GM18508 (cell line): ENCODE measurements at regions not wholly inside any gene's neighbourhood (a gene's known extent, or its start where the extent isn't known, plus 50 kb on each side); places are given as distances from the start of the nearest gene placed in this dataset.

ENCODE experiments used
- ATAC-seq: cut with Tn5 transposase; IDR thresholded peaks from one replicate; pipeline ENCODE4 v1.9.1; 2021; ENCODE audit warnings: moderate number of reproducible peaks; ENCODE audit not compliant: insufficient read depth, unreplicated experiment

GRCh38 chr10:14468023-14468441, 137.3 kb upstream of the FRMD4A start:
- ATAC-seq: no peak

GRCh38 chr10:14466257-14466656, 135.5 kb upstream of the FRMD4A start:
- ATAC-seq: no peak

DNA sequence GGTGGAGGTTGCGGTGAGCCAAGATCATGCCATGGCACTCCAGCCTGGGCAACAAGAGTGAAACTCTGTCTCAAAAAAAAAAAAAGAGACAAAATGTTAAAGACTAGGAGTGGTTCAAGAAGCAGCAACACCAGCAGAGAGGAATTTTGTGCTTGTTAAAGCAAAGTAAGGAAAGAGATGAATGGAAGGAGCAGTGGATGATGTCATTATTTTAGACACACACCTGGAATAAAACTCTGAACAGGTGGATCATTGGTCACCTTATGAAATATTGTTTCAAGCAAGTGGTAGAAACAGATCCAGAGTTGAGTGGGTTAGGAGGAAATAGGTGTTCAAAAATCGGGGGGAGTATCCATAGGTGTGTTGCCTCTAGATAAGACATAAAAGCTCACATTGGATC, 129.7 kb upstream of the FRMD4A start:
- ATAC-seq: no peak

GRCh38 chr10:14459665-14460064, 128.9 kb upstream of the FRMD4A start:
- ATAC-seq: no peak

- ATAC-seq: no peak
Measured at GRCh38 chr10:14456870-14457266, 126.1 kb upstream of the FRMD4A start.

DNA sequence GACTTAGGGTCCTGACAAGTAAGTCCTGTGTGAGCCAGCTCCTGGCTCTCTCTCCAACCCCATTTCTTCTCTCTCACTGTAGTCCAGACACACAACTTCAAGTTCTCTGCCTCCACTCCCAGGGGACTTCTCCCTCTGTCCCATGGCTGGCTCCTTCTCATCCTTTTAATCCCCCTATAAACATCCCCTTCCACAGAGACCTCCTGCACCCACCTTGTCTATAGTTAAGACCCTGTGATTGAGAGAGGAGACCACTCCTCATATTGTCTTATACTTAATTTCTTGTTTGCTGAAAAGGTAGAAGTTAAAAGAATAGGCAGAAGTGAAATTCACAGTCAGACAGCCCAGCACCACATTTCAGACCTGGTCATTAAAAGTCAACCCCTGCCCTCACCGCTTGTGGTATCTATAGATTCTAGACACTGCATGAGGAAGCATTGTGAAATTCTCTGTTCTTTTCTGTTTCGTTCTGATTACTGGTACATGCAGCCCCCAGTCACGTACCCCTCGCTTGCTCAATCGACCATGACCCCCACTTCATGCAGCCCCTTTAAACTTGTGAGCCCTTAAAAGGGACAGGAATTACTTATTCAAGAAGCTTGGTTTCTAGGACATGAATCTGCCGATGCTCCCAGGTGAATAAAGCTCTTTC, 125.6 kb upstream of the FRMD4A start:
- no peak for ATAC-seq

- no peak for ATAC-seq
Measured at GRCh38 chr10:14454629-14455028, 123.9 kb upstream of the FRMD4A start.

- ATAC-seq: no peak
Measured at GRCh38 chr10:14454206-14454605, 123.5 kb upstream of the FRMD4A start.

GRCh38 chr10:14453593-14453992, 122.9 kb upstream of the FRMD4A start:
- no peak for ATAC-seq

DNA sequence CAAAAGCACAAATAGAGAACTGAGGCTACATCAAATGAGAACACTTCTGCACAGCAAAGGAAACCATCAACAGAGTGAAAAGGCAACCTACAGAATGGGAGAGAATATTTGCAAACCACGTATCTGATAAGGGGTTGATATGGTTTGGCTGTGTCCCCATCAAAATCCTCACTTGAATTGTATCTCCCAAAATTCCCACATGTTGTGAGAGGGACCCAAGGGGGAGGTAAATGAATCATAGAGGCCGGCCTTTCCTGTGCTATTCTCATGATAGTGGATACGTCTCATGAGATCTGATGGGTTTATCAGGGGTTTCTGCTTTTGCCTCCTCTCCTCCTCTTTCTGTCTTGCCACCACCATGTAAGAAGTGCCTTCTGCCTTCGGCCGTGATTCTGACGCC, 120.6 kb upstream of the FRMD4A start:
- no peak for ATAC-seq

GRCh38 chr10:14450041-14450491, 119.3 kb upstream of the FRMD4A start:
- ATAC-seq: no peak

GRCh38 chr10:14449293-14449815, 118.6 kb upstream of the FRMD4A start:
- no peak for ATAC-seq

DNA sequence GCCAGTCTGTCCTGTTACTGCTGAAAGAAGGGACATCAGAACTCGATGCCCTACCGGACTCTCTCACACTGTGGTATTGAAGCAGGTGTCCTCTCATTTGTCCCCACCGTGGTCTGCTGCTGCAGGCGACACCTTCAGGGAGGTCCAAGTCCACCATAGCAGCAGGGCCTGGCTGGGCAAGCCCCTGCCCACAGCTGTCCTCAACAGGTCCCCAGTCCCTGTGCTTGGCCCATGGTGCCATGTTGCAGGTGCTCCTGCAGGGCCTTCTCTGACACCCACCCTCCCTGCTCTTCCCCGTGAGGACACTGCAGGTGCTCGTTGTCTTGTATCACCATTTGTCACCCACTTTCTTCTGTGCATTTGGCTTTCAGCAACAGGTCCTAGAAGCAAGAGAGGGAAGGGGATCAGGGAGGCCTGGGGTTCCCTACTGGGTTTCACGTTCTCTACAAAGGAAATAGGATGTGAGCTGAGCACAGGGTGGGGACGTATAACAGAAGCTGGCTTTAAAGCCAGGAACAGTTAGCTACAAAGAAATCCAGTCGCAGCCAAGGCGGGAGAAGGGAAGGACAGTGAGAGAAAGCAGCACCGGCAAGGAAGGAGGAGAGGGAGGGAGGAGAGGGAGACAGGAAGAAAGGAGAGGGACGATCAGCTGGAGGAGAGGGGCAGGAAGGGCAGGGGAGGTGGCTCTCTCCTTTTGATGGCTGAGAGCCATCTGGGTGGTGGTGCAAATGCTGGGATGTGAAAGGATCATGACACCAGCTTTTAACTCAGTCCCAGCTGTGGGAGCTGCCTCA, 117.7 kb upstream of the FRMD4A start:
- ATAC-seq: no peak

GRCh38 chr10:14447094-14447839, 116.5 kb upstream of the FRMD4A start:
- no peak for ATAC-seq

DNA sequence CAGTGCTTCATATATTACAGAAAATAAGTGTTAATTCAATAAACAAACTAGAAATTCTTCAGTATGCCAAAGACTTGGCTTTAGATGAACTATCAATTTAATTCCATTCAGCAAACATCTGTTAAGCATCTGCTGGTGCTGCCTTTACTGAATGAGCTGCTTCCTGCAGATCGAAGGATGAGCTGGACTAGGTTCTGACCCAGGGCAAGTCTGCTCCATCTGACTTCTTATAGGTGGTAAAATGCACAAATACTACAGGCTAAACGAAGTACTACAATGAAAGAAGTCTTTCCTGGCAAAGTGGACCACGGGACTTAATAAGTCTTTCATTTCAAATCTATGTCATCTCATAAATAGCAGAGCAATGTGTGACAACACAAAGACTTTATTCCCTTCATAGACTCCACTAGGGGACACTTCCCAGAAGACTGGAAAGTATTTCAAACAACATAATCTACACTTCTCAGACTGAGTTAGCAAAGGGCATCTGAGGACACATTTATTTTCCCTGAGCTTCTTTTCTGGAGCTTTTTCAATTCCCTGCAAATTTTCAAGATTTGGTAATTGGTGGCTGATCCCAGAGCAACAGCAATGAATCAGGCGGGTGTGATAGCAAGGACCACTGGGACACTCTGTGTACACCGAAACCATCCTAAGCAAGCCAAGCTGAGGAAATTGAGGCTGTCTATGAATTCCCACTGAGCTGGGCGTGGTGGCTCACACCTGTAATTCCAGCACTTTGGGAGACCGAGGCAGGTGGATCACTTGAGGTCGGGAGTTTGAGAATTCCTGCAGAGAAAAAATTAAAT, 108.9 kb upstream of the FRMD4A start:
- ATAC-seq: no peak

- no peak for ATAC-seq
Measured at GRCh38 chr10:14438576-14438975, 107.9 kb upstream of the FRMD4A start.

GRCh38 chr10:14438057-14438456, 107.3 kb upstream of the FRMD4A start:
- no peak for ATAC-seq

DNA sequence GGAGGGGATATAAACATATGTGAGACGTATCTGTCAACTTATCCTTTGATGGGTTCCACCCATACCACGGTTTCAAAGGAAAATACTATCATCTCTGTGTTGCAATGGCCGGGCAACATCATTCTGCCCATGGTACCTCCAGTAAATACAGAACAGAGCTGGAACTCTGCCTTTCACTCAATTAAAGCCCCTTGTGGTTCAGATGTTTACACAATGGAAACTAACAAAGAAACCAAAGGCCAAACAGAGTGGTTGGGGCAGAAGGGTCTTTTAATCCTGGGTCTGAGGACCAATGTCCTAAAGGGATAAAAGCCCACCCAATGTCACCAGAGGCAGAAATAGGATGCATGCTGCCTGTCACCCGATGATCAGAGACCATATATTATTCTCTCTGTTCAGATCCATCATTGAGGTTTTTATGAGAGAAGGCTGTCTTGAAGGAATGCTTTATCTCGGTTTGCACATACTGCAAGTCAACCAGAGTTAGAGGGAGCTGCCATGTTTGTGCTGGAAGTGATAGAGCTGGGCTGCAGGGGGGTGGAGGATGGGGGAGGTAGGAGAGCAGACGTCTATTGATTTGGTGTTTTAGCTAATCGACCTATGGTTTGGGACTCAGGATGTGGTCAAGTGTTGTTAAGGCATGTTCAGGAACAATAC, 105.4 kb upstream of the FRMD4A start:
- ATAC-seq: no peak

DNA sequence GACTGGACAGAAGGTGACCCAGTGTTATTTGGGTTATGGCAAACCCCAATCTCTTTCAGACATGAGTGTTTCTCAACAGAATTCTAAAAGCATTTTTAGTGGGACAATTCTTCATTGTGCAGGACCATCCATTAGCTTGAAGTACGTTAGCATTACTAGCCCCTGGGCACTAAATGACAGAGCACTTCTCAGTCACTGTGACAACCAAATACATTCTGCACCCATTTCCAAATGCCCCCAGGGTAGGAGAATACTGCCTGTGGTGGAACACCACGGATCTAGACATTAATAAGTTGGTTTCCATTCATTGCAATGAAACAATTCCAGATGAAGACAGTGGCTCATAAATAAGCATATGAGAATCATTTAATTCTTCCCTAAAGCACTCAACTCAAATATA, 102.4 kb upstream of the FRMD4A start:
- no peak for ATAC-seq

DNA sequence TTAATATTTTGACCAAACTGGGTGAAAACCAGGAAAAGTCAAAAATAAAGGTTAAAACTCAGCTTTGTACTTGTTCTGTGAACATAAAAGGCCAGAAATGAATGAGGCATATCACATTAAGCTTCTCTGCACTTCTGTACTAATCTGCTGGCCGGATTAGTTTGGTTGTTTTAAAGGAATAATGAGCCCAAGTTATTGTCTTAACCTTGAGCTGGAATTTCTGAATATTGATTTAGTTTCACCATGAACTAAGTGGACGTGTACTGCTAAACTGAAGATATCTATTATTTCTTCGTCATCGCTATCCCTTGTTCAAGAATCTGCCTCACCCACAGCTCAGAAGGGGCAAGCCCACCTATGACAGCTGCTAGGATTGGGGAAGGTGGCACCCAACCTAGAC, 101.1 kb upstream of the FRMD4A start:
- no peak for ATAC-seq
